ENCODE measurements at regions not wholly inside any gene's neighbourhood (a gene's known extent, or its start where the extent isn't known, plus 50 kb on each side); places are given as distances from the start of the nearest gene placed in this dataset.

GRCh38 chr2:241975593-241976284 lies 106.2 kb downstream of the RTP5 start:
- H3K9me3 ChIP-seq: no peaks in the 10 kb centered on the region
- intact Hi-C loops (cut with DNase I; ENCODE audit: low total_unique reads): no loop called here
- no peaks in the 10 kb centered on the region for H3K4me1 ChIP-seq
- no peak for DNase-seq (ENCODE audit: low spot score in 2 of 2)
- H3K36me3 ChIP-seq: no peaks in the 10 kb centered on the region
- H3K4me3 ChIP-seq: no peak overlapping the region
- H3K27ac ChIP-seq: no peak overlapping the region
- TF ChIP-seq POLR2A (IDR thresholded peaks at IDR 0.05) (no peak), POLR2AphosphoS5 (IDR thresholded peaks at IDR 0.05) (no peak)
- TF ChIP-seq, protein P1, sequence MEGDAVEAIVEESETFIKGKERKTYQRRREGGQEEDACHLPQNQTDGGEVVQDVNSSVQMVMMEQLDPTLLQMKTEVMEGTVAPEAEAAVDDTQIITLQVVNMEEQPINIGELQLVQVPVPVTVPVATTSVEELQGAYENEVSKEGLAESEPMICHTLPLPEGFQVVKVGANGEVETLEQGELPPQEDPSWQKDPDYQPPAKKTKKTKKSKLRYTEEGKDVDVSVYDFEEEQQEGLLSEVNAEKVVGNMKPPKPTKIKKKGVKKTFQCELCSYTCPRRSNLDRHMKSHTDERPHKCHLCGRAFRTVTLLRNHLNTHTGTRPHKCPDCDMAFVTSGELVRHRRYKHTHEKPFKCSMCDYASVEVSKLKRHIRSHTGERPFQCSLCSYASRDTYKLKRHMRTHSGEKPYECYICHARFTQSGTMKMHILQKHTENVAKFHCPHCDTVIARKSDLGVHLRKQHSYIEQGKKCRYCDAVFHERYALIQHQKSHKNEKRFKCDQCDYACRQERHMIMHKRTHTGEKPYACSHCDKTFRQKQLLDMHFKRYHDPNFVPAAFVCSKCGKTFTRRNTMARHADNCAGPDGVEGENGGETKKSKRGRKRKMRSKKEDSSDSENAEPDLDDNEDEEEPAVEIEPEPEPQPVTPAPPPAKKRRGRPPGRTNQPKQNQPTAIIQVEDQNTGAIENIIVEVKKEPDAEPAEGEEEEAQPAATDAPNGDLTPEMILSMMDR (IDR thresholded peaks at IDR 0.05): no peak
- H3K27me3 ChIP-seq: no peaks in the 10 kb centered on the region

- H3K4me1 ChIP-seq: no peaks in the 10 kb centered on the region
- H3K27me3 ChIP-seq: no peaks in the 10 kb centered on the region
- H3K36me3 ChIP-seq: no peaks in the 10 kb centered on the region
- no peaks in the 10 kb centered on the region for H3K9me3 ChIP-seq
- no peak overlapping the region for H3K27ac ChIP-seq
- no peak overlapping the region for H3K4me3 ChIP-seq
- DNase-seq (ENCODE audit: low spot score in 2 of 2): no peak
- intact Hi-C loops (cut with DNase I; ENCODE audit: low total_unique reads): no loop called here
- TF ChIP-seq, protein P1 (IDR thresholded peaks at IDR 0.05): no peak
- TF ChIP-seq POLR2A (IDR thresholded peaks at IDR 0.05) (no peak), POLR2AphosphoS5 (IDR thresholded peaks at IDR 0.05) (no peak)
These were observed 106.8 kb downstream of the RTP5 start for GRCh38 chr2:241976296-241976695.

GRCh38 chr2:241977557-241978300 lies 108.2 kb downstream of the RTP5 start:
- Histone ChIP-seq H3K27ac (no peak overlapping the region), H3K4me1 (no peaks in the 10 kb centered on the region), H3K9me3 (no peaks in the 10 kb centered on the region), H3K36me3 (no peaks in the 10 kb centered on the region), H3K4me3 (no peak overlapping the region), H3K27me3 (no peaks in the 10 kb centered on the region)
- intact Hi-C loops (cut with DNase I; ENCODE audit: low total_unique reads): no loop called here
- no peak for DNase-seq (ENCODE audit: low spot score in 2 of 2)
- TF ChIP-seq POLR2AphosphoS5 (IDR thresholded peaks at IDR 0.05): no peak
- TF ChIP-seq, protein P1 (IDR thresholded peaks at IDR 0.05): no peak
- TF ChIP-seq POLR2A (IDR thresholded peaks at IDR 0.05): no peak

DNA sequence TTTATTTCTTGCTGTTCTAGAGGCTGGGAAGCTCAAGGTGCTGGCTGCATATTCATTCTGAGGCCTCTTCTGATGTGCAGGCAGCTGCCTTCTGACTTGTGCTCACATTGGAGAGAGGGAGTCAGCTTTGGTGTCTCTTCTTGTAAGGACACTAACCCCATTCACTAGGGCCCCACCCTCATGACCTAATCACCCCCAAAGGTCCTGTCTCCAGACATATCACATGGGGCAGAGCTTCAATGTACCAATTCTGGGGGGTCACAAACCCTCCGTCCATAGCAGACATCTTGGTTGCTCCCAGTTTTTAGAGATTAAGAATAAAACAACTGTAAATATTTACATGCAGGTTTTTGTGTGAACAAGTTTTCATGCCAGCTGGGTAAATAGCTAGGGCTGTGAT lies 109.1 kb downstream of the RTP5 start:
- intact Hi-C loops (cut with DNase I; ENCODE audit: low total_unique reads): no loop called here
- H3K36me3 ChIP-seq: no peaks in the 10 kb centered on the region

More for the DNA sequence above, 109.1 kb downstream of the RTP5 start:
- Histone ChIP-seq H3K4me3 (no peak overlapping the region), H3K27me3 (no peaks in the 10 kb centered on the region), H3K4me1 (no peaks in the 10 kb centered on the region), H3K27ac (no peak overlapping the region), H3K9me3 (no peaks in the 10 kb centered on the region)
- DNase-seq (ENCODE audit: low spot score in 2 of 2): no peak
- TF ChIP-seq POLR2AphosphoS5 (IDR thresholded peaks at IDR 0.05): no peak
- no peak for TF ChIP-seq POLR2A (IDR thresholded peaks at IDR 0.05)
- TF ChIP-seq, protein P1 (IDR thresholded peaks at IDR 0.05): no peak
